Epidermal melanocyte (primary cell): ENCODE measurements at regions not wholly inside any gene's neighbourhood (a gene's known extent, or its start where the extent isn't known, plus 50 kb on each side); places are given as distances from the start of the nearest gene placed in this dataset.

ENCODE experiments used
- DNase-seq: peaks from one replicate; pipeline ENCODE4 v3.0.0; 2011; ENCODE audit warnings: low spot score; ENCODE audit not compliant: insufficient read length

- no peak for DNase-seq
Observed at GRCh38 chr6:91600561-91600960, 1013.7 kb upstream of the MAP3K7 start.

- DNase-seq = no peak
Observed at GRCh38 chr6:91590191-91590590, 1003.3 kb upstream of the MAP3K7 start.

- DNase-seq = no peak
Observed at GRCh38 chr6:91580635-91581034, 993.8 kb upstream of the MAP3K7 start.

GRCh38 chr6:91575032-91575431 is 988.2 kb upstream of the MAP3K7 start:
- DNase-seq = no peak

- no peak for DNase-seq
Observed at GRCh38 chr6:91573826-91574416, 987.0 kb upstream of the MAP3K7 start.

- DNase-seq = no peak
Observed at GRCh38 chr6:91572878-91573277, 986.0 kb upstream of the MAP3K7 start.

- no peak for DNase-seq
Observed at GRCh38 chr6:91569071-91569470, 982.2 kb upstream of the MAP3K7 start.

- DNase-seq = no peak
Observed at GRCh38 chr6:91566467-91566866, 979.6 kb upstream of the MAP3K7 start.

- DNase-seq = no peak
Observed at GRCh38 chr6:91565207-91565606, 978.3 kb upstream of the MAP3K7 start.

GRCh38 chr6:91562955-91563354 is 976.1 kb upstream of the MAP3K7 start:
- no peak for DNase-seq

- DNase-seq = no peak
Observed at GRCh38 chr6:91560409-91560808, 973.5 kb upstream of the MAP3K7 start.

- DNase-seq = no peak
Observed at GRCh38 chr6:91540902-91541301, 954.0 kb upstream of the MAP3K7 start.

- no peak for DNase-seq
Observed at GRCh38 chr6:91539456-91539855, 952.6 kb upstream of the MAP3K7 start.

GRCh38 chr6:91538622-91539021 is 951.8 kb upstream of the MAP3K7 start:
- DNase-seq = no peak

- DNase-seq = no peak
Observed at GRCh38 chr6:91534614-91535013, 947.7 kb upstream of the MAP3K7 start.

GRCh38 chr6:91523511-91523910 is 936.6 kb upstream of the MAP3K7 start:
- no peak for DNase-seq

GRCh38 chr6:91521999-91522398 is 935.1 kb upstream of the MAP3K7 start:
- DNase-seq = no peak

GRCh38 chr6:91509711-91510110 is 922.8 kb upstream of the MAP3K7 start:
- DNase-seq = no peak

- DNase-seq = no peak
Observed at GRCh38 chr6:91509039-91509438, 922.2 kb upstream of the MAP3K7 start.

GRCh38 chr6:91506509-91506908 is 919.6 kb upstream of the MAP3K7 start:
- no peak for DNase-seq

GRCh38 chr6:91505199-91505598 is 918.3 kb upstream of the MAP3K7 start:
- no peak for DNase-seq

GRCh38 chr6:91501930-91502329 is 915.1 kb upstream of the MAP3K7 start:
- no peak for DNase-seq

GRCh38 chr6:91500689-91501303 is 913.9 kb upstream of the MAP3K7 start:
- DNase-seq = no peak

- DNase-seq = no peak
Observed at GRCh38 chr6:91498576-91498975, 911.7 kb upstream of the MAP3K7 start.
